ENCODE measurements at regions not wholly inside any gene's neighbourhood (a gene's known extent, or its start where the extent isn't known, plus 50 kb on each side); places are given as distances from the start of the nearest gene placed in this dataset.

DNA sequence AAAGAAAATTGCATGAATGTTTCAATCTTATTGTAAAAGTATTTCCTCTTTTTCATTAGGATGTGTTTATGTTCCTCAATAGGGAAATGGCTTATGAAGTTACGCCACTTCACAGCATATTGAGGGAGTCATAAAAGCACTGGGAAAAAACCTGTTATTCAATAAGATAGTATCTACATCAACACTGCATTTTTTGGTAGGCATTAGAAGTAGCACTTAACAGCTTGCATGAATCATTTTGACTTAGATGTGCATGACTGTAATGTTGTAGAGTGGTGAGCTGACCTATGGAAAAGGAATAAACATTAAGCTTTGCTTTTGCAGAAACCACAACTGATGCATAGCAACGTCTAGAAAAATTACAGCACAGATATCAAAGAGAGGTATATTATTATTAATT, 111.2 kb upstream of the GRXCR1 start:
- no peaks in the 10 kb centered on the region for H3K4me1 Mint-ChIP-seq (ENCODE audit: low read depth, unreplicated experiment)
- POLR2A ChIA-PET, result no interaction called here
- DNase-seq, result no peak
- H3K36me3 ChIP-seq (ENCODE audit: control insufficient read depth, insufficient read depth, low read length), result no peaks in the 10 kb centered on the region
- H3K4me3 ChIP-seq (ENCODE audit: low read depth, low read length), result no peak overlapping the region
- peaks cover 5% of the 10 kb centered on the region for H3K27me3 Mint-ChIP-seq (ENCODE audit: insufficient read depth, unreplicated experiment)
- no peaks in the 10 kb centered on the region for H3K9me3 Mint-ChIP-seq (ENCODE audit: unreplicated experiment)
- BruUV-seq (replicated peaks), result no TSS peak
- H3K4me1 ChIP-seq, result no peaks in the 10 kb centered on the region
- intact Hi-C loops (cut with micrococcal nuclease; ENCODE audit: unreplicated experiment), result no loop called here
- TF ChIP-seq, protein P1, sequence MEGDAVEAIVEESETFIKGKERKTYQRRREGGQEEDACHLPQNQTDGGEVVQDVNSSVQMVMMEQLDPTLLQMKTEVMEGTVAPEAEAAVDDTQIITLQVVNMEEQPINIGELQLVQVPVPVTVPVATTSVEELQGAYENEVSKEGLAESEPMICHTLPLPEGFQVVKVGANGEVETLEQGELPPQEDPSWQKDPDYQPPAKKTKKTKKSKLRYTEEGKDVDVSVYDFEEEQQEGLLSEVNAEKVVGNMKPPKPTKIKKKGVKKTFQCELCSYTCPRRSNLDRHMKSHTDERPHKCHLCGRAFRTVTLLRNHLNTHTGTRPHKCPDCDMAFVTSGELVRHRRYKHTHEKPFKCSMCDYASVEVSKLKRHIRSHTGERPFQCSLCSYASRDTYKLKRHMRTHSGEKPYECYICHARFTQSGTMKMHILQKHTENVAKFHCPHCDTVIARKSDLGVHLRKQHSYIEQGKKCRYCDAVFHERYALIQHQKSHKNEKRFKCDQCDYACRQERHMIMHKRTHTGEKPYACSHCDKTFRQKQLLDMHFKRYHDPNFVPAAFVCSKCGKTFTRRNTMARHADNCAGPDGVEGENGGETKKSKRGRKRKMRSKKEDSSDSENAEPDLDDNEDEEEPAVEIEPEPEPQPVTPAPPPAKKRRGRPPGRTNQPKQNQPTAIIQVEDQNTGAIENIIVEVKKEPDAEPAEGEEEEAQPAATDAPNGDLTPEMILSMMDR (IDR thresholded peaks at IDR 0.05; ENCODE audit: insufficient read depth in 1 of 2, low read depth in 1 of 2, low read length in 1 of 2, severe bottlenecking in 1 of 2, unreplicated experiment in 1 of 2), result no peak
- no peak overlapping the region for H3K4me3 Mint-ChIP-seq (ENCODE audit: unreplicated experiment)
- CTCF ChIA-PET, result no interaction called here
- no peaks in the 10 kb centered on the region for H3K9me3 ChIP-seq
- H3K36me3 Mint-ChIP-seq (ENCODE audit: insufficient read depth, unreplicated experiment), result no peaks in the 10 kb centered on the region
- H3K27me3 ChIP-seq (replicated peaks; ENCODE audit: control insufficient read depth, insufficient read depth, low read length), result no peaks in the 10 kb centered on the region
- no peak overlapping the region for H3K27ac Mint-ChIP-seq (ENCODE audit: unreplicated experiment)

DNA sequence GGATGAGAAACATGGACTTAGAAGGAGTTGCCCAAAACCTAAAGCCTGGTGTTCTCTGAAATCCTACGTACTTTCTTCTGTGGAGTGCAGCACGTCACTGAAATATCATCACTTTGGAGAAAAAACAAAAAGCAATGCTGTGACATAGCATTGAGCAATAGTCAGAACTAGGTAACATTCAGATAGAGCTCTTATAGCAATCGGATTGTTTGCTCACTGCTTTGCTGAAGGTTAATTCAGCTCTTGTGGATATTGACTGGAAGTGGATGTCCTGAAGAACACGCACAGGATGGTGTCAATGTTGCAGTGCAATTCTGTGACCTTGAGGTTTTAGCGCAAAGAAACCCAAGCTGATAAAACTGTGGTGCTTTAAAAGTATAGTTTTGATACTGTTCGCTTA, 114.2 kb upstream of the GRXCR1 start:
- intact Hi-C loops (cut with micrococcal nuclease; ENCODE audit: unreplicated experiment), result no loop called here
- H3K4me3 Mint-ChIP-seq (ENCODE audit: unreplicated experiment), result no peak overlapping the region
- Histone ChIP-seq H3K9me3 (no peaks in the 10 kb centered on the region), H3K36me3 (ENCODE audit: control insufficient read depth, insufficient read depth, low read length) (no peaks in the 10 kb centered on the region), H3K4me3 (ENCODE audit: low read depth, low read length) (no peak overlapping the region), H3K27me3 (replicated peaks; ENCODE audit: control insufficient read depth, insufficient read depth, low read length) (no peaks in the 10 kb centered on the region), H3K4me1 (no peaks in the 10 kb centered on the region)
- no peaks in the 10 kb centered on the region for H3K36me3 Mint-ChIP-seq (ENCODE audit: insufficient read depth, unreplicated experiment)
- TF ChIP-seq, protein P1 (IDR thresholded peaks at IDR 0.05; ENCODE audit: insufficient read depth in 1 of 2, low read depth in 1 of 2, low read length in 1 of 2, severe bottlenecking in 1 of 2, unreplicated experiment in 1 of 2), result no peak
- BruUV-seq (replicated peaks), result no TSS peak
- ChIA-PET CTCF (no interaction called here), POLR2A (no interaction called here)
- H3K27ac Mint-ChIP-seq (ENCODE audit: unreplicated experiment), result no peak overlapping the region
- H3K4me1 Mint-ChIP-seq (ENCODE audit: low read depth, unreplicated experiment), result no peaks in the 10 kb centered on the region
- DNase-seq, result no peak
- no peaks in the 10 kb centered on the region for H3K9me3 Mint-ChIP-seq (ENCODE audit: unreplicated experiment)
- peaks cover 3% of the 10 kb centered on the region for H3K27me3 Mint-ChIP-seq (ENCODE audit: insufficient read depth, unreplicated experiment)

DNA sequence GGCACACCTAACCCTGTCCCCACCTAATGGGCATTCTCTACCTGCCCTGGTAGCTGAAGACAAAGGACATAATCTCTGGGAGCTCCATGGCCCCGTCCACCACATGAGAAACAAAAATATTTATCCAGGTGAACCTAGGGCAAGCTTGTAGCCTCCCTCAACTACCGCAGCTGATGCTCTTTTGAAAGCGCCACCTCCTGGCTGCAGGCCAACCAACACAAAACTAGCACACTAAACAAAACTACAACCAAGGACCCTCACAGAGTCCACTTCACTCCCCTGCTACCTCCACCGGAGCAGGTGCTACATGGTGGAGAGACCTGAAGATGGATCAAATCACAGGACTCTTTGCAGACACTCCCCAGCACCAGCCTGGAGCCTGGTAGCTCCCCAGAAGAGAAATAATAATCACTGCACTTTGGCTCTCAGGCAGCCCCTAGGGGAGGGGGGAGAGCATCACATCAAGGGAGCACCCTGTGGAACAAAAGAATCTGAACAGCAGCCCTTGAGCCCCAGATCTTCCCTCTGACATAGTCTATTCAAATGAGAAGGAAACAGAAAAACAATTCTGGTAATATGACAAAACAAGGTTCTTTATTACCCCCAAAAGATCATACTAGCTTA, 111.3 kb upstream of the ATP8A1 start:
- Histone ChIP-seq H3K36me3 (ENCODE audit: control insufficient read depth, insufficient read depth, low read length) (no peaks in the 10 kb centered on the region), H3K9me3 (no peaks in the 10 kb centered on the region), H3K27me3 (replicated peaks; ENCODE audit: control insufficient read depth, insufficient read depth, low read length) (no peaks in the 10 kb centered on the region), H3K4me3 (ENCODE audit: low read depth, low read length) (no peak overlapping the region), H3K4me1 (no peaks in the 10 kb centered on the region)
- Mint-ChIP-seq H3K4me3 (ENCODE audit: unreplicated experiment) (no peak overlapping the region), H3K27me3 (ENCODE audit: insufficient read depth, unreplicated experiment) (peaks cover 3% of the 10 kb centered on the region), H3K36me3 (ENCODE audit: insufficient read depth, unreplicated experiment) (no peaks in the 10 kb centered on the region), H3K27ac (ENCODE audit: unreplicated experiment) (no peak overlapping the region), H3K4me1 (ENCODE audit: low read depth, unreplicated experiment) (no peaks in the 10 kb centered on the region), H3K9me3 (ENCODE audit: unreplicated experiment) (no peaks in the 10 kb centered on the region)
- ChIA-PET POLR2A (no interaction called here), CTCF (interaction anchor here (0.8 to 1.7 kb wide), 2 partner anchors 14 to 200 kb away, joined by 3 to 13 read pairs; no protein-coding TSS in a partner anchor)
- TF ChIP-seq, protein P1 (IDR thresholded peaks at IDR 0.05; ENCODE audit: insufficient read depth in 1 of 2, low read depth in 1 of 2, low read length in 1 of 2, severe bottlenecking in 1 of 2, unreplicated experiment in 1 of 2), result no peak
- intact Hi-C loops (cut with micrococcal nuclease; ENCODE audit: unreplicated experiment), result loop anchor here (1.0 kb wide), 1 partner anchor 200 kb away; no protein-coding TSS in a partner anchor
- no TSS peak for BruUV-seq (replicated peaks)
- DNase-seq, result no peak
